Hematopoietic multipotent progenitor cell treated with erythropoietin and hydrocortisone succinate and interleukin-3 and kit ligand, for 6 days (in vitro differentiated cells): ENCODE measurements at regions not wholly inside any gene's neighbourhood (a gene's known extent, or its start where the extent isn't known, plus 50 kb on each side); places are given as distances from the start of the nearest gene placed in this dataset.
"Not testable (repeated sequence)": the region's sequence is repeated elsewhere in the genome, so short reads cannot be mapped to it uniquely, and the experiment has no call there.

Experiments used
- DNase-seq: peaks from one replicate; pipeline ENCODE4 v3.0.0-alpha.2; 2015

DNA sequence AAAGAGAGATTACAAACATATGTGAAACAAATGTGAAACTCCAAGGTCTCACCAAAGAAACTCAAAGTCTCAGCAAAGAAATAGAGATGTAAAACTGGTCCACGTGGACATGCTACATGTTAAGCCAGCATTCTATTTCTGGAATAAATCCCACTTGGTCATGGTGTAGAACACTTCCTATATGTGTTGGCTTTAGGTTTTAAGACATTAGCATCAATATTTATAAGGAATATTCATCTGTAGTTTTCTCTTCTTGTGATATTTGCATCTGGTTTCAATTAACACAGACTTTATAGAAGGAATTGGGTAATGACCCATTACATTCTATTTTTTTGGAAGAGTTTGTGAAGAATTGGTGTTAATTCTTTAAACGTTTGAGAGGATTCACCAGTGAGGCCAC is 133.1 kb downstream of the COPS8 start:
- no peak for DNase-seq

GRCh38 chr2:237219826-237220225 is 134.1 kb downstream of the COPS8 start:
- DNase-seq = no peak

DNA sequence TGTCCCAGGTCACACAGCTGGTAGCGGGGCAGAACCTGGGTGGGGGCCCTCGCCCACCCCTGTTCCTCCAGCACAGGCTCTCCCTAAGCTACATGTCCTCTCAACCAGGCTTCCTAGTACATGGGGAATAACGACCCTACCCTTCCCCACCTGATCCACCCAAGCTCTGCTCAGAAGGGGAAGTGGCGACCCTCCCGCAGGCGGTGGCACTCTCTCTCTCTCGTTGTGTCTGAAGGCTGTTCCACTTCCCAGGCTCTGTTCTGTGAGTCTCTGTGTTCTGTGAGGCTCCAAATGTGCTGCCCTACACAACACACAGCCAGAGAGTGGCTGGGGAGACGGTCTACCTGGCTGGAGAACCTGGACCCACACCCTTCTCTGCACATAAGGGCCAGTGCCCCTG is 135.8 kb downstream of the COPS8 start:
- no peak for DNase-seq

- no peak for DNase-seq
Measured at GRCh38 chr2:237222178-237222577, 136.5 kb downstream of the COPS8 start.

DNA sequence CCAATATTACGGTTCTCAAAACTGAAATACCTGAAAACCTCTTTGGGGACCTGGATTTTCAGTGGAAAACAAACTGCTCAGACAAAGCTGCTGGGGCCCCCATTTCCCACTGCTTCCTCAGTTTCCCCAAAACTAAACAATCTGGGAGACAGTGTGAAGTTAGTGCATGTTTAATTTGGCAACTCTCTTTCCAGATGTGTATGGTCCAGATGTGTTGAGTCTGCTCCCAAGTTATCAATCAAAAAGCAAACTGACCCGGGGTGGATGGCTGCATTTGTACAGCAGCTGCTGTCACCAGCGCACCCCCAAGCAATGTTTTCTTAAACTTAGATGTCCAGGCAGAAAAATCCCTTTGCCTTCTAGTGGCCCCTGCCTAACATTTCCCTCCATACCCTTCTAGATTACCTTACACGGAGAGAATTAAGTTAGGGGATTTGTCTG is 136.9 kb downstream of the COPS8 start:
- DNase-seq = no peak

DNA sequence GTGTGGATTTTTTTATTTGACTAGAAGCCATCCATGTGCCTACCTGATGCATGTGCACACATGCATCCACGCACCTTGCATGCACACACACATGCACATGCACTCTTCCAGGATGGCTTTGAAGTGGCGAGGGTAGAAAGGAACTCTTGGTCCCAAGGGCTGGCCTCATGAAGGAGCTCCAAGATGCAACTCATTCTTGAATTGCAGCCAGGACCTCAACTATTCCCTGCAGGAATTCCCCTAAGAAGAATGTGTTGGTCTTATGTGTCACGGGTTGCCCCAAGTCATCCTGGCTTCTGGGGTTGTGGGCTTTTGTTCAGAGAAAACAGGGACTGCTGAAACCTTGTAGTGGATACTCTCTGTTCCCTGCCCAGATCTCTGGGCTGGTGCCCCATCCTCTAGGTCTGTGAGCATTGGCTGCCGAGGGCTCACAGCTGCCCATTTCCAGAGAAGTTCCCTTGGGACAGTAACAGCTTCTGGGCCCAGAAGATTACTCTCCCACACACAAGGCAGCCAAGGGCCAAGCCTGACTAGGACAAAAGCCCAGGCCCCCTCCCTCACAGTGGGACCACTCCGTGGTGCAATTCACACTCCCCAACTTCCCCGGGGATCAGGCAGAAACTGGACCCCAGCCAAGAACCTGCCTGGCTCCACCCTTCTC is 137.6 kb downstream of the COPS8 start:
- no peak for DNase-seq

- DNase-seq = no peak
Measured at GRCh38 chr2:237227190-237227589, 141.5 kb downstream of the COPS8 start.

GRCh38 chr2:237227592-237228280 is 142.0 kb downstream of the COPS8 start:
- DNase-seq = peak; percentile 3

DNA sequence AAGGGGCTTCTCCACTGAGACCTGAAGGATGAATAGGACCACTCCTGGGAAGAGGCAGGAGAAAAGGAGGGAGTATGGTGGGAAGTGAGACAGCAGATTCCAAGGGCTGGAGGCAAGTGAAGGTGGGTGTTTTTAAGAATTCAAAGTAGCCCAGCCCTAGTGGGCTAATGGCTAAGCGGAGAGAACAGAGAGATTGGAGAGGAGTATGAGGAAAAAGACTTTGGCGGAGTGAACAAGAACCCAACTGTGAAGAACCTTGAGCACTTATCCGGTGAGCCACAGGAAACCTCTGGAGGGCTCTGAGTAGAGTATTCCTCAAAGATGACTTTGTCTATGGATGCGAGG is 142.6 kb downstream of the COPS8 start:
- DNase-seq = no peak

GRCh38 chr2:237229905-237230304 is 144.2 kb downstream of the COPS8 start:
- DNase-seq = no peak

DNA sequence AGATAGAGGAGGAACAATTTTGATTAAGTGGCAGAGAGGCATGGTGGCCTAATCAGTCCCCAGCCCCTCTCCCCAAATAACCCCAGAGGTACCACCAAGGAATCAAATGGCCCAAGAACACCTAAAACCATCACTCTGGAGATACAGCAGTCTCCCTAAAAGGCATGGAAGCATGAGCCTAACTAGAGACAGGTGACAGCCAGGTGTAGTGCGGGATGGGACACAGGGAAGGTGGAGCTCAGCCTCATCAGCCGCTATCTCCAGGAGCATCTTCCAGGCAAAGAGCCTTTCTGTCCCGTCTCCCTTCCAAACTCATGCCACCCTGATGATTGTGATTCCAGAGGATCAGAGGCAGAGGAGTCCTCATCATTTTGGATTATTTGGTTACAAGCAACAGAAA is 144.7 kb downstream of the COPS8 start:
- no peak for DNase-seq

DNA sequence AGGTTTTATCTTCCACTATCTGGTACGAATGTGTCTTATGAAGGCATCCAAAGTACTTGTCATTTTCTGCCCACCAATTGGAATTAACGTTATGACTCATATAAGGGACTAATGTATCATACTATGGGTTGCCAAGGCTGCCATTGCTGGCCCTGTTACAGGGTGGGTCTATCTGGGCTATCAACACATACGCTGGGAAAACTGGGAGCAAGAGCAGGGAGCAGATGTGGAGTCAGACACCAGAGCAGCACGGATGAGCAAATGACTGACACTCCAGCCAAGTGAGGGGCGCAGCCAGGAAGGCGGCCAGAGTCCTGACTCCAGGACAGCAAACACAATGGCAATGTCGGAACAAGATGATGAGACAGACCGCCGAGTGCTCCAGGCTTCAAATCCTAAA is 145.9 kb downstream of the COPS8 start:
- no peak for DNase-seq

GRCh38 chr2:237232166-237232565 is 146.5 kb downstream of the COPS8 start:
- no peak for DNase-seq

DNA sequence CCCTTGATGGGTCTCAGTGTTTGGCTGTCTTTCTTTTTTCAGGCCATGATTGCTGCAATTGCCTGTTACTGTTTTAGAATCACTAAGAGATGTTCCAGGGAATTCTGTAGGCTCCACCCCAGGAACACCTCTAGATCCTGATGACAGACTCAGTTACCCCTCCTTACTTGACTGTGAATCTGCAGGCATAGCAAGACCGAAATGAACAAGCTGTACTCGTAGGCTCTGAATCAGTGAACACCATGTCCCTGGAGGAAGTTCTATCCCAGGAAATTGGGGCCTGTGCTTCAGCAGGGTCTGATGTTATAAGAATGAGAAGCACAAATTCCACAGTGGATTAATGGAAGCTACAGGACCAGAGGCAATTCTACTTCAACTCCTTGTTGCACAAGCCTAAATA is 148.6 kb downstream of the COPS8 start:
- no peak for DNase-seq

- DNase-seq = no peak
Measured at GRCh38 chr2:237235383-237236095, 149.8 kb downstream of the COPS8 start.

DNA sequence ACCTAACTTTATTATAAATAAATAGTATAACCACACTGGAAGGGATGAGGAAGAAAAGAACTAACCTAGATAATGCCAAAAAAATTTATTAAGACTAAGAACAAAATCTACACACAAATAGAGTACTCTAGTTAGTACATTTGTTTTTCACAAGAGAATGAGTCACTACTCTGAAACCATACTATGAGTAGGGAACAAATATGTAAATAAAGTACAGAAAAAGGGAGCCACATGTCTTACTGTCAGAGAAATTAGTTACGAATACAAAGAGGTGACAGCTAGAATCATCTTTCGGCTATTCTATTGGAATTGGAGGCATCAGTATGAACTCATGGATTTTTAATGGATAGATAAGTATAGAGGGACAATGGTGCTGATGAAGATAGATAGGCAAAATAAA is 150.5 kb downstream of the COPS8 start:
- no peak for DNase-seq

DNA sequence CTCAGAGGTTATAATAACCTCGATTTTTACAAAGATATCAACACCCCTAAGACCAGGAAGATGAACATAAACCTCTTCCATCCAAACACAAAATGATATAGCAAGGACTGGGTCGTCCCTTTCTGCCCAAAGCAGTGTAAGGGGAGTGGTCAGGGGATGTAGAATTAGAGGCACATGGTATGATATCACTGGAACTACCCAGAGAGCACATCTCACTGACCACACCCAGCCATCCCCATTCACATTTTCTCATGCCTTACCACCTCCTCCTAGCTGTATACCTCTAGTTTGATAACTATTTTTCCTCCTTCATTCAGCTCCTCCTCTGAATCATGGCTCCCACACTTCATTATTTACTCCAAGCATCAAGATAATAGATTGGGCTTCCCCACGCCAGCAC is 152.6 kb downstream of the COPS8 start:
- DNase-seq = no peak

GRCh38 chr2:237240252-237240651 is 154.6 kb downstream of the COPS8 start:
- DNase-seq = no peak

DNA sequence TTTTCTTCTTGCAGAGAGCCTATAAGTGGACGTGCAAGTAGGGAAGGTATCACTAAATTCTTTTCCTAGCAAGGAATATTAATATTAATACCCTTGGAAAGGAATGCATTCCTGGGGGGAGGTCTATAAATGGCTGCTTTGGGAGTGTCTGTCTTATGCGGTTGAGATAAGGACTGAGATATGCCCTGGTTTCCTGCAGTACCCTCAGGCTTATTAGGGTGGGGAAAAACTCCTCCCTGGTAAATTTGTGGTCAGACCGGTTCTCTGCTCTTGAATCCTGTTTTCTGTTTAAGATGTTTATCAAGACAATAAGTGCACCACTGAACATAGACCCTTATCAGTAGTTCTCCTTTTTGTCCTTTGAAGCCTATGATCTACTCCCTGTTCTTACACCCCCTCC is 155.2 kb downstream of the COPS8 start:
- DNase-seq = not testable (repeated sequence)

DNA sequence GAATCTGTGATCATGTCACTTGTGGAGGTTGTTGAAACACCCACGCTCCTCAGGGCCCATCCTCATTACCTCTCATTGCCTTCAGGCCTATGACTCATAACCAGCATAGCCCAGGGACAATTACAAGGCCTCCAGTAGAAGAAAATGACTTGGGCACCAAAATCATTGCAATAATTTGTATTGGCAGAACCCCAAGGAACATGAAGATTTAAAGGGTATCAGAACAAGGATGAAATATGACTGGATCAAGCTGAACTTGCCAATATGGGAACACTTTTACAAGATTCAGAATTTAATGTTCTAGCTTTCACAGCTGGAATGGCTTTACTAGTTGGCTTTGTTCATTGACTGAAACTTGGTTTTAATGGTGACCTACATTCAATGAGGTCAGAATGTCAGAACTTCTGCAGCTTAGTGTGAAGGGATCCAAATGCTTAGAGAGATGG is 156.4 kb downstream of the COPS8 start:
- DNase-seq = no peak

- DNase-seq = no peak
Measured at GRCh38 chr2:237243487-237243886, 157.8 kb downstream of the COPS8 start.

DNA sequence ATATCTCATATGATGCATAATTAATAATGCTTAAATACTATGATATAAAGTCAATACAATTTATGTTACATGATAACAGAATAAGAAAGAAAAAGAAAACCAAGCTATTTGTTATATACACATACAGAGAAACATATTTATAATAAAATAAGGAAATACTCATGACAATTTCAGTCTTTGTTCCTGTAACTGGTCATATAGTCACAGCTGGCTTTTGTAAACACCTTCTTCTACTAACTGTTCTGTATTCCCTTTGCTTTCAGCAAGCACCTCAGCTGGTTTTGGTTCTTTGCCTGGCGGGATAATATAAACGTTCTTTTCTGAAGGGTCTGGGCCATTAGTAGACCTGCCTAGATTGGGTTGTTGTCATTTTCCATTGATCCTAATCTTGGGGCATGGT is 158.5 kb downstream of the COPS8 start:
- no peak for DNase-seq

GRCh38 chr2:237244976-237245646 is 159.4 kb downstream of the COPS8 start:
- peak; percentile 15 for DNase-seq

GRCh38 chr2:237250599-237250998 is 163.4 kb downstream of the COL6A3 start:
- DNase-seq = no peak
